ENCODE measurements at regions not wholly inside any gene's neighbourhood (a gene's known extent, or its start where the extent isn't known, plus 50 kb on each side); places are given as distances from the start of the nearest gene placed in this dataset.

- CTCF ChIA-PET = no interaction called here
- Mint-ChIP-seq H3K9me3 (no peaks in the 10 kb centered on the region), H3K36me3 (no peaks in the 10 kb centered on the region), H3K4me3 (no peak overlapping the region), H3K4me1 (no peaks in the 10 kb centered on the region), H3K27me3 (peaks cover 4 to 9% of the 10 kb centered on the region in 2 donors), H3K27ac (no peak overlapping the region)
- Histone ChIP-seq H3K27me3 (ENCODE audit: insufficient read depth, low read length, poor library complexity, severe bottlenecking) (no peaks in the 10 kb centered on the region), H3K4me3 (ENCODE audit: low read length) (no peak overlapping the region), H3K27ac (ENCODE audit: low read depth, low read length) (no peak overlapping the region), H3K36me3 (ENCODE audit: insufficient read depth, low read length) (no peaks in the 10 kb centered on the region), H3K4me1 (ENCODE audit: insufficient read depth, low read length) (no peaks in the 10 kb centered on the region), H3K9me3 (ENCODE audit: low read length) (no peaks in the 10 kb centered on the region)
- DNase-seq = no peak
- POLR2A ChIA-PET = no interaction called here
These were observed 146.2 kb upstream of the MLN start for GRCh38 chr6:33949877-33950435.

GRCh38 chr6:33949111-33949510 lies 145.3 kb upstream of the MLN start:
- Mint-ChIP-seq H3K4me3 (no peak overlapping the region), H3K27ac (no peak overlapping the region), H3K4me1 (no peaks in the 10 kb centered on the region), H3K9me3 (no peaks in the 10 kb centered on the region), H3K27me3 (peaks cover 7 to 9% of the 10 kb centered on the region in 2 donors), H3K36me3 (no peaks in the 10 kb centered on the region)
- ChIA-PET POLR2A (no interaction called here), CTCF (no interaction called here)
- H3K4me1 ChIP-seq (ENCODE audit: insufficient read depth, low read length) = no peaks in the 10 kb centered on the region
- H3K4me3 ChIP-seq (ENCODE audit: low read length) = no peak overlapping the region
- no peaks in the 10 kb centered on the region for H3K9me3 ChIP-seq (ENCODE audit: low read length)
- DNase-seq = no peak
- H3K36me3 ChIP-seq (ENCODE audit: insufficient read depth, low read length) = no peaks in the 10 kb centered on the region
- no peaks in the 10 kb centered on the region for H3K27me3 ChIP-seq (ENCODE audit: insufficient read depth, low read length, poor library complexity, severe bottlenecking)
- H3K27ac ChIP-seq (ENCODE audit: low read depth, low read length) = no peak overlapping the region

- no peaks in the 10 kb centered on the region for H3K36me3 Mint-ChIP-seq
- H3K27ac ChIP-seq (ENCODE audit: low read depth, low read length) = no peak overlapping the region
- no peaks in the 10 kb centered on the region for H3K4me1 ChIP-seq (ENCODE audit: insufficient read depth, low read length)
- no peaks in the 10 kb centered on the region for H3K9me3 Mint-ChIP-seq
- no peaks in the 10 kb centered on the region for H3K36me3 ChIP-seq (ENCODE audit: insufficient read depth, low read length)
- H3K4me1 Mint-ChIP-seq = no peaks in the 10 kb centered on the region
- no peaks in the 10 kb centered on the region for H3K27me3 ChIP-seq (ENCODE audit: insufficient read depth, low read length, poor library complexity, severe bottlenecking)
- H3K4me3 Mint-ChIP-seq = no peak overlapping the region
- POLR2A ChIA-PET = no interaction called here
- H3K27ac Mint-ChIP-seq = no peak overlapping the region
- CTCF ChIA-PET = no interaction called here
- peak in 1 of 5 donors; percentile 20 for DNase-seq
- H3K4me3 ChIP-seq (ENCODE audit: low read length) = no peak overlapping the region
- no peaks in the 10 kb centered on the region for H3K9me3 ChIP-seq (ENCODE audit: low read length)
- H3K27me3 Mint-ChIP-seq = peaks cover 7 to 9% of the 10 kb centered on the region in 2 donors
These were observed 144.3 kb upstream of the MLN start for GRCh38 chr6:33947916-33948594.

GRCh38 chr6:33947047-33947446 lies 143.2 kb upstream of the MLN start:
- H3K27ac Mint-ChIP-seq = no peak overlapping the region
- ChIA-PET CTCF (no interaction called here), POLR2A (no interaction called here)
- DNase-seq = peak in 1 of 5 donors; percentile 27
- Histone ChIP-seq H3K4me3 (ENCODE audit: low read length) (no peak overlapping the region), H3K9me3 (ENCODE audit: low read length) (no peaks in the 10 kb centered on the region), H3K4me1 (ENCODE audit: insufficient read depth, low read length) (no peaks in the 10 kb centered on the region), H3K36me3 (ENCODE audit: insufficient read depth, low read length) (no peaks in the 10 kb centered on the region), H3K27ac (ENCODE audit: low read depth, low read length) (no peak overlapping the region), H3K27me3 (ENCODE audit: insufficient read depth, low read length, poor library complexity, severe bottlenecking) (no peaks in the 10 kb centered on the region)
- no peaks in the 10 kb centered on the region for H3K4me1 Mint-ChIP-seq
- H3K9me3 Mint-ChIP-seq = no peaks in the 10 kb centered on the region
- peaks cover 3 to 6% of the 10 kb centered on the region in 2 donors for H3K27me3 Mint-ChIP-seq
- no peaks in the 10 kb centered on the region for H3K36me3 Mint-ChIP-seq
- no peak overlapping the region for H3K4me3 Mint-ChIP-seq

GRCh38 chr6:33945931-33946330 lies 142.1 kb upstream of the MLN start:
- no peaks in the 10 kb centered on the region for H3K4me1 ChIP-seq (ENCODE audit: insufficient read depth, low read length)
- no peaks in the 10 kb centered on the region for H3K9me3 ChIP-seq (ENCODE audit: low read length)
- H3K4me3 ChIP-seq (ENCODE audit: low read length) = no peak overlapping the region
- peak in 1 of 5 donors; percentile 9 for DNase-seq
- Mint-ChIP-seq H3K27me3 (peaks cover 3 to 11% of the 10 kb centered on the region in 2 donors), H3K9me3 (no peaks in the 10 kb centered on the region), H3K27ac (peak overlapping the region in 1 of 8 donors; percentile 72), H3K4me1 (no peaks in the 10 kb centered on the region), H3K36me3 (no peaks in the 10 kb centered on the region), H3K4me3 (no peak overlapping the region)
- H3K27me3 ChIP-seq (ENCODE audit: insufficient read depth, low read length, poor library complexity, severe bottlenecking) = no peaks in the 10 kb centered on the region
- no peaks in the 10 kb centered on the region for H3K36me3 ChIP-seq (ENCODE audit: insufficient read depth, low read length)
- CTCF ChIA-PET = no interaction called here
- POLR2A ChIA-PET = no interaction called here
- H3K27ac ChIP-seq (ENCODE audit: low read depth, low read length) = no peak overlapping the region

GRCh38 chr6:33944686-33945411 lies 141.0 kb upstream of the MLN start:
- Histone ChIP-seq H3K4me3 (ENCODE audit: low read length) (no peak overlapping the region), H3K27me3 (ENCODE audit: insufficient read depth, low read length, poor library complexity, severe bottlenecking) (no peaks in the 10 kb centered on the region), H3K27ac (ENCODE audit: low read depth, low read length) (no peak overlapping the region), H3K36me3 (ENCODE audit: insufficient read depth, low read length) (no peaks in the 10 kb centered on the region), H3K9me3 (ENCODE audit: low read length) (no peaks in the 10 kb centered on the region), H3K4me1 (ENCODE audit: insufficient read depth, low read length) (no peaks in the 10 kb centered on the region)
- peaks cover 3 to 11% of the 10 kb centered on the region in 2 donors for H3K27me3 Mint-ChIP-seq
- ChIA-PET CTCF (no interaction called here), POLR2A (interaction anchor here (0.6 kb wide), 1 partner anchor 93 kb away, joined by 3 read pairs; no protein-coding TSS in a partner anchor)
- H3K4me3 Mint-ChIP-seq = no peak overlapping the region
- H3K27ac Mint-ChIP-seq = no peak overlapping the region
- no peaks in the 10 kb centered on the region for H3K4me1 Mint-ChIP-seq
- H3K9me3 Mint-ChIP-seq = no peaks in the 10 kb centered on the region
- DNase-seq = peak in 1 of 5 donors; percentile 14
- no peaks in the 10 kb centered on the region for H3K36me3 Mint-ChIP-seq

- H3K36me3 Mint-ChIP-seq = no peaks in the 10 kb centered on the region
- no peaks in the 10 kb centered on the region for H3K9me3 ChIP-seq (ENCODE audit: low read length)
- ChIA-PET POLR2A (no interaction called here), CTCF (no interaction called here)
- peaks cover 4 to 16% of the 10 kb centered on the region in 2 donors for H3K27me3 Mint-ChIP-seq
- no peak overlapping the region for H3K27ac Mint-ChIP-seq
- no peaks in the 10 kb centered on the region for H3K36me3 ChIP-seq (ENCODE audit: insufficient read depth, low read length)
- no peaks in the 10 kb centered on the region for H3K4me1 ChIP-seq (ENCODE audit: insufficient read depth, low read length)
- H3K27ac ChIP-seq (ENCODE audit: low read depth, low read length) = no peak overlapping the region
- no peak overlapping the region for H3K4me3 ChIP-seq (ENCODE audit: low read length)
- peaks cover 0 to 2% (median 0%) of the 10 kb centered on the region in 5 donors for H3K9me3 Mint-ChIP-seq
- peaks cover 4 to 14% (median 4%) of the 10 kb centered on the region in 3 donors for H3K4me1 Mint-ChIP-seq
- H3K4me3 Mint-ChIP-seq = no peak overlapping the region
- no peaks in the 10 kb centered on the region for H3K27me3 ChIP-seq (ENCODE audit: insufficient read depth, low read length, poor library complexity, severe bottlenecking)
- no peak for DNase-seq
These were observed 133.1 kb upstream of the MLN start for GRCh38 chr6:33936886-33937285.

GRCh38 chr6:33935439-33936080 lies 131.8 kb upstream of the MLN start:
- DNase-seq = no peak
- Histone ChIP-seq H3K4me3 (ENCODE audit: low read length) (no peak overlapping the region), H3K9me3 (ENCODE audit: low read length) (no peaks in the 10 kb centered on the region), H3K27ac (ENCODE audit: low read depth, low read length) (no peak overlapping the region), H3K27me3 (ENCODE audit: insufficient read depth, low read length, poor library complexity, severe bottlenecking) (no peaks in the 10 kb centered on the region), H3K36me3 (ENCODE audit: insufficient read depth, low read length) (no peaks in the 10 kb centered on the region), H3K4me1 (ENCODE audit: insufficient read depth, low read length) (no peaks in the 10 kb centered on the region)
- Mint-ChIP-seq H3K27me3 (peaks cover 4 to 11% of the 10 kb centered on the region in 2 donors), H3K4me1 (peaks cover 4 to 14% (median 4%) of the 10 kb centered on the region in 3 donors), H3K27ac (no peak overlapping the region), H3K4me3 (no peak overlapping the region), H3K9me3 (peaks cover 0 to 2% (median 0%) of the 10 kb centered on the region in 5 donors), H3K36me3 (no peaks in the 10 kb centered on the region)
- ChIA-PET CTCF (interaction anchor here (1.3 kb wide), 1 partner anchor 164 kb away, joined by 4 read pairs; no protein-coding TSS in a partner anchor), POLR2A (no interaction called here)

Measured in CD8-positive, alpha-beta memory T cell (primary cell).